Bronchial epithelial cell (primary cell): ENCODE measurements at regions not wholly inside any gene's neighbourhood (a gene's known extent, or its start where the extent isn't known, plus 50 kb on each side); places are given as distances from the start of the nearest gene placed in this dataset.
A peak's percentile ranks its signal among the peaks of the same experiment; 100 is the strongest.

Experiments
- DNase-seq: peaks from one replicate; pipeline ENCODE4 v3.0.0-alpha.2; 2010; ENCODE audit warnings: low read depth
- FAIRE-seq: peaks from 2 replicates; lab custom pipeline; 2011; peaks lifted over from hg19 to GRCh38; lab: Jason Lieb, UNC
- H3K27me3 ChIP-seq: 2 replicates; pipeline ENCODE4 v1.5.1; 2011; ENCODE audit warnings: low read length; ENCODE audit not compliant: control insufficient read depth, insufficient read depth
- H3K36me3 ChIP-seq: 2 replicates; pipeline ENCODE4 v1.5.1; 2011; ENCODE audit warnings: low read length; ENCODE audit not compliant: control insufficient read depth, insufficient read depth
- H3K4me3 ChIP-seq: 2 replicates; pipeline ENCODE4 v1.5.1; 2011; ENCODE audit warnings: mild to moderate bottlenecking, low read depth, low read length, control low read depth
- TF ChIP-seq, protein P1 (sequence below): IDR thresholded peaks from 2 replicates; pipeline ENCODE4 v1.5.1; 2011; ENCODE audit warnings: mild to moderate bottlenecking, moderate library complexity, low read length, control low read depth, inconsistent platforms; ENCODE audit not compliant: insufficient read depth, severe bottlenecking

DNA sequence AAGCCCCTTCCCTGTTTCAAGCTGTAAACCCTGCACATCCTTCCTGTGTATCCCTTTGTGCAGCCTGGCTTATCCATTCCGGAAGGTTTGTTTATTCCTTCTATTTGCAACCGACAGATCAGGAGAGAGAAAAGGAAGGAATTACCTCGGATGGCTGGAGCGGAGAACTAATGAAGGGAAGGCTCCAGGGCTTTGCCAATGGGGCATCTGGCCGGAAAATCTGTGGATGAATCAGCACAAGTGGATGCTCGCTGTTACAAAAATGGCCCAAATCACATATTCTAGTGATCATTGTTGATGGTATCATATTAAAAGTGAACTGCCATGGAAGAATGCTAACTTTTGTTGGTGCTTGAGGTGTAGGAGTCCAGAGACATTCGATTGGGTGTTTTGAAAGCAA is 97.1 kb downstream of the AQP4 start:
- DNase-seq (no peak), FAIRE-seq (no peak)
- no peaks in the 10 kb centered on the region for H3K36me3 ChIP-seq
- H3K4me3 ChIP-seq: no peak overlapping the region
- TF ChIP-seq, protein P1, sequence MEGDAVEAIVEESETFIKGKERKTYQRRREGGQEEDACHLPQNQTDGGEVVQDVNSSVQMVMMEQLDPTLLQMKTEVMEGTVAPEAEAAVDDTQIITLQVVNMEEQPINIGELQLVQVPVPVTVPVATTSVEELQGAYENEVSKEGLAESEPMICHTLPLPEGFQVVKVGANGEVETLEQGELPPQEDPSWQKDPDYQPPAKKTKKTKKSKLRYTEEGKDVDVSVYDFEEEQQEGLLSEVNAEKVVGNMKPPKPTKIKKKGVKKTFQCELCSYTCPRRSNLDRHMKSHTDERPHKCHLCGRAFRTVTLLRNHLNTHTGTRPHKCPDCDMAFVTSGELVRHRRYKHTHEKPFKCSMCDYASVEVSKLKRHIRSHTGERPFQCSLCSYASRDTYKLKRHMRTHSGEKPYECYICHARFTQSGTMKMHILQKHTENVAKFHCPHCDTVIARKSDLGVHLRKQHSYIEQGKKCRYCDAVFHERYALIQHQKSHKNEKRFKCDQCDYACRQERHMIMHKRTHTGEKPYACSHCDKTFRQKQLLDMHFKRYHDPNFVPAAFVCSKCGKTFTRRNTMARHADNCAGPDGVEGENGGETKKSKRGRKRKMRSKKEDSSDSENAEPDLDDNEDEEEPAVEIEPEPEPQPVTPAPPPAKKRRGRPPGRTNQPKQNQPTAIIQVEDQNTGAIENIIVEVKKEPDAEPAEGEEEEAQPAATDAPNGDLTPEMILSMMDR: no peak
- no peaks in the 10 kb centered on the region for H3K27me3 ChIP-seq

DNA sequence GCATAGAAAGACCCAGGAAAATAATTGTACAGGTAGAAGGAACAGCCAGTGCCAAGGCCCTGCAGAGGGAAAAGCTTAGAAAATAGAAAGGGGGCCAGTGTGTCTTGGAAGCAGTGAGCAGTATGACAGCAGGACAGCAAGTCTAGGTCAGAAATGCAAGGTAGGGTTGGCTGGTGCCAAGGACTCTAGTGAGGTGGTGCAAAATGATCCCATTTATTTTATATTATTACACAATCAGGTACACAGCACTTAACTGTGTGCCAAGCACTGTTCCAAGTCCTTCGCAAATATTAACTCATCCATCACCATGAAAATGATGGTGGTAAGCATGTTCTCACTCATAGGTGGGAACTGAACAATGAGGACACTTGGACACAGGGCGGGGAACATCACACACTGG is 100.0 kb downstream of the AQP4 start:
- no peak overlapping the region for H3K4me3 ChIP-seq
- no peaks in the 10 kb centered on the region for H3K27me3 ChIP-seq
- TF ChIP-seq, protein P1: no peak
- no peaks in the 10 kb centered on the region for H3K36me3 ChIP-seq
- DNase-seq (no peak), FAIRE-seq (no peak)

DNA sequence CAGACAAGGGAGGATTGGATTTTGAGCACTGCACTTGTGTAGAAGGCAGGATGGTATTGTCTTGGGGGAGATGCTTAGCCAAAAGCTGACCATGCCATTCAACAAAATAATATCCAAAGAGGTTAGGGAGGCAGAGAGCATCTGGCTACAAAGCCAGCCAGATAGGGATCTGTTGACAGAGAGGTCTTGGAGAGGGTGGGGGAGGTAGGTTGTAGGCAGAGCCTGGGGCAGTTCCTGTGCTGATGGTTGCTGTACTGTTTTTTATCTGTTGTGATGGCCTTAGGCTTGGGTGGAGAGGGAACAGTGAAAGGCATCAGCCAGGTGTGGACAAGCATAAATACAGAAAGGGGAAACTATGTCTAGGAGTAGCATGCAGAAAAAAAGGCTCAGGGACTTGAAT is 100.9 kb downstream of the AQP4 start:
- peak; percentile 18 for FAIRE-seq
- DNase-seq: no peak
- H3K4me3 ChIP-seq: no peak overlapping the region
- TF ChIP-seq, protein P1: no peak
- no peaks in the 10 kb centered on the region for H3K27me3 ChIP-seq
- H3K36me3 ChIP-seq: no peaks in the 10 kb centered on the region

DNA sequence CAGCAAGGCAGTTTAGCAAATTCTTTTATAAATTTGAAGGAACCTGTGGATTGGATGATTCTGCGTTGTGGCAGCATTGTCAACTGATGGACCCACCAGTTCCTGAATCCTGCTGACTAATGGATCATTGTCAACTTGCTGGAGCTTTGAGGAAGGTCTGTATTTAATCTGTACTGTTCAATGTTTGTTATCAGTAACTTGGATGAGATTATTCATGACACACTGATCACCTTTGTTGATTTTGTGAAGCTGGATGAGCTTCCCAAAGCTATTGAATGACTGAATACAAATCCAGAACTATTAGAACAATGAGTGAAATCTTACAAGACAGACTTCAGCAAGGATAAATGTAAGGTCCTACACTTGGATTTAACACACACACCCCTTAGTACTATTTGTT is 101.3 kb downstream of the AQP4 start:
- H3K27me3 ChIP-seq: no peaks in the 10 kb centered on the region
- TF ChIP-seq, protein P1: no peak
- FAIRE-seq: no peak
- no peak overlapping the region for H3K4me3 ChIP-seq
- DNase-seq: no peak
- H3K36me3 ChIP-seq: no peaks in the 10 kb centered on the region

DNA sequence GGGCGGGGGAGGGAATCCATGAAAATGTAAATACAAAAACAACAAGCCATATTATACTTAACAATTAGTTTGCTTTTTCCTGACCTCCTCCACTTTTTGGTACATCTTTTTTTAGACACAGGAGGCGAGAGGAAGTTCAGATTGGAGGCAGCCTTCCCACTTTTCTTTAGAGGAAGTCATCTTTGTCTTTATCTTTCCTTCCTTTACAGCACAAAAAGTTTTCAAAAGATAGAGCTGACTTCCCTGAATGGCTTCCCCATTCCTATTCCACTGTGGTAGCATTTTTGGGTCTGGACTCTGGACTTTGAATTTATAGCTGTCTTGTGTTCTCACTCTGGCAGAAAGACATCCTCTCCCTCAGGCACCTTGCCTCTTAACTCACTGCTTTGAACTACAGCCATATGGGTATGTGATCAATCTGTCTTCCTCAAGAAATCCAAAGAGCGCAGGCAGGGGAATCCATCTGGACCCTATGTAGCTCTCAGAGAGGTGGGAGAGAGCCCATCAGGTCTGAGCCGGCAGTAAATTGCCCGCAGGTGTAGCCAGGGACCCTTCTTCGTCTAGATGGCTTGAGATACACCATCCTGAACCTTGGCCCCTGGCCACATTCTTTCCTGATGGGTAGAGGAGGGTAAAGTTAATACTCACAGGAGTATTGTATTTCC is 101.9 kb downstream of the AQP4 start:
- Histone ChIP-seq H3K27me3 (no peaks in the 10 kb centered on the region), H3K4me3 (no peak overlapping the region), H3K36me3 (no peaks in the 10 kb centered on the region)
- TF ChIP-seq, protein P1: no peak
- no peak for FAIRE-seq
- no peak for DNase-seq
